Astrocyte of the spinal cord (primary cell): ENCODE measurements at regions not wholly inside any gene's neighbourhood (a gene's known extent, or its start where the extent isn't known, plus 50 kb on each side); places are given as distances from the start of the nearest gene placed in this dataset.

Source experiments
- DNase-seq: peaks from one replicate; pipeline ENCODE4 v3.0.0; 2011; ENCODE audit warnings: low read depth, low spot score
- H3K4me3 ChIP-seq: 2 replicates; pipeline ENCODE4 v1.5.1; 2011; ENCODE audit warnings: low read depth, mild to moderate bottlenecking, low read length, moderate library complexity
- in situ Hi-C: cut with HindIII; loops from 2 replicates; pipeline ENCODE4 v1.10.0; 2017; ENCODE audit warnings: low sequenced_read_pairs
- TF ChIP-seq, protein P1 (sequence below): IDR thresholded peaks from 2 replicates; pipeline ENCODE4 v1.5.1; 2012; ENCODE audit warnings: low read depth, mild to moderate bottlenecking, low read length, inconsistent platforms

DNA sequence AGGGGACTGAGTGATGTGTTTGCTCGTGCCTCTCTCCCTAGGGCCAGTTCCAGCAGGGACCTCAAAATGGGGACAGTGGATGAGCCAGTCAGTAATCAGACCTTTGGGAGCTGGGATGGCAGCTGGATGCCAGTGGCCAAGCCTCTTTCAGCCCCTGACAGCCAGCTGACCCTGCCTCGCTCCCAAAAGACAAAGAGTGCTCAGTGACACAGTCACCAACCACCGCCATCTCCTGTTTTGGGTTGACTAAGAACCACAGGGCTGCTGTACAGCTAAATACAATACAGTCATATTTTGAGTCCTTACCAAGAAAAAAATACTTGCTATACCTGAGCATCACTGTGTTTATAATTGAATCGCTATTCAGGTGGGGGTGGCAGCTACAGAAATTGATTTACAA is 75.7 kb downstream of the POU3F3 start:
- in situ Hi-C loops, result no loop called here
- TF ChIP-seq, protein P1, sequence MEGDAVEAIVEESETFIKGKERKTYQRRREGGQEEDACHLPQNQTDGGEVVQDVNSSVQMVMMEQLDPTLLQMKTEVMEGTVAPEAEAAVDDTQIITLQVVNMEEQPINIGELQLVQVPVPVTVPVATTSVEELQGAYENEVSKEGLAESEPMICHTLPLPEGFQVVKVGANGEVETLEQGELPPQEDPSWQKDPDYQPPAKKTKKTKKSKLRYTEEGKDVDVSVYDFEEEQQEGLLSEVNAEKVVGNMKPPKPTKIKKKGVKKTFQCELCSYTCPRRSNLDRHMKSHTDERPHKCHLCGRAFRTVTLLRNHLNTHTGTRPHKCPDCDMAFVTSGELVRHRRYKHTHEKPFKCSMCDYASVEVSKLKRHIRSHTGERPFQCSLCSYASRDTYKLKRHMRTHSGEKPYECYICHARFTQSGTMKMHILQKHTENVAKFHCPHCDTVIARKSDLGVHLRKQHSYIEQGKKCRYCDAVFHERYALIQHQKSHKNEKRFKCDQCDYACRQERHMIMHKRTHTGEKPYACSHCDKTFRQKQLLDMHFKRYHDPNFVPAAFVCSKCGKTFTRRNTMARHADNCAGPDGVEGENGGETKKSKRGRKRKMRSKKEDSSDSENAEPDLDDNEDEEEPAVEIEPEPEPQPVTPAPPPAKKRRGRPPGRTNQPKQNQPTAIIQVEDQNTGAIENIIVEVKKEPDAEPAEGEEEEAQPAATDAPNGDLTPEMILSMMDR, result no peak
- DNase-seq, result no peak
- no peak overlapping the region for H3K4me3 ChIP-seq

GRCh38 chr2:104930732-104931131 is 76.8 kb downstream of the POU3F3 start:
- DNase-seq, result no peak
- in situ Hi-C loops, result no loop called here
- TF ChIP-seq, protein P1, result no peak
- no peak overlapping the region for H3K4me3 ChIP-seq

DNA sequence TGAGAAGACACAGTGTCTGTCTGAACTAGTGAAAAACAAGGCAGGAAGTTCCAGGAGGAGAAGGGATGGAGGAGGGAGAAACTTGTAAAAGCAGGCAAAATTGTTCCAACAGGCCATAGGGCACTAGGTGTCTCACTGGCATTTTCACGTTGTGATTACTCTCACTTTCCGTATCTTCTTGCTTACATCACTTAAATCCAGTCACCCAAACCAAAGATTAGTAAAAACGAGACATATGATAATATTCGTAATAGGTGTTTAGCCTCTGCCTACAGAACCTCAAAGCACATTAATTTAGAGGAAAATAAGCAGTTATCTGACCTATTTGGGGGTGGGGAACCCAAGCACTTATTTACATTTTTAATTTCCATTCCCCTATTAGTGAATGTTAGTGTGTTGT is 78.3 kb downstream of the POU3F3 start:
- TF ChIP-seq, protein P1, result no peak
- no peak overlapping the region for H3K4me3 ChIP-seq
- no peak for DNase-seq
- in situ Hi-C loops, result no loop called here

GRCh38 chr2:104933151-104933917 is 79.4 kb downstream of the POU3F3 start:
- in situ Hi-C loops, result no loop called here
- no peak for DNase-seq
- TF ChIP-seq, protein P1, result no peak
- H3K4me3 ChIP-seq, result no peak overlapping the region

- no peak for DNase-seq
- TF ChIP-seq, protein P1, result no peak
- in situ Hi-C loops, result no loop called here
These were observed 82.6 kb downstream of the POU3F3 start for GRCh38 chr2:104936527-104936926.

DNA sequence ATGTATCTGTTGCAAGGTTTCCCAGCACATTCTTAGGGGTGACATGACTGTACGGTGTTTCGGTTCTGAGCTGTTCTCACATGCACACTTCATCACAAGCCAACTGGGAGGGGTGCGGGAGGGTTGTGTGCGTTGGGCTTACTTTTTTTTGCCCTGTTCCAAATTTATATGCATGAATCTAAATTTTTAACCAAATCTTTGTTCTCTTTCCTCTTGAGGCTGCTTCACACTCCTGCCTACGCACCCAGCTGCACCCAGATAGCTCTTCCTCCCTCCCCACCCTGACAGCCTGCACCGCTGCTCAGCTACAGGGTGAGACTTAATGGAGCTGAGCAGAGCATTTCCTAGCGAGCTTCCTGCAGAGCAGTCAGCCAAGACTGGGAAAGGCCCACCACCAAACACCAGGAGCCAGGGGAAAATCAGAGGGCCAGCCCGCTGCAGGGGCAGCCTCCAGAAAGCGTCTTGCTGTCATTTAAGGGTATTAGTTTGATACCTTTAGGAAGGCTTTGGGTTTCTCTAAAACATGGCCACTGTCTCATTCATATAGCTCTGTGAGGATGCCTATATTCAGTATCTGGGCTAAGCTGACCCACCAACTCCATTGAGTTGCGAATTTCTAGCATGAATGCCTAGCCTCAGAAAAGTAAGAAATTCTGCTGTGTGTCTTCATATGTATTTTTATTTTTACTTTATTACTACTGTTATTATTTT is 84.5 kb downstream of the POU3F3 start:
- in situ Hi-C loops, result no loop called here
- no peak overlapping the region for H3K4me3 ChIP-seq
- DNase-seq, result no peak
- TF ChIP-seq, protein P1, result no peak

More at GRCh38 chr2:104936527-104936926, 82.6 kb downstream of the POU3F3 start:
- no peak overlapping the region for H3K4me3 ChIP-seq
